ENCODE measurements at regions not wholly inside any gene's neighbourhood (a gene's known extent, or its start where the extent isn't known, plus 50 kb on each side); places are given as distances from the start of the nearest gene placed in this dataset.
"Not testable (repeated sequence)": the region's sequence is repeated elsewhere in the genome, so short reads cannot be mapped to it uniquely, and the experiment has no call there.

DNA sequence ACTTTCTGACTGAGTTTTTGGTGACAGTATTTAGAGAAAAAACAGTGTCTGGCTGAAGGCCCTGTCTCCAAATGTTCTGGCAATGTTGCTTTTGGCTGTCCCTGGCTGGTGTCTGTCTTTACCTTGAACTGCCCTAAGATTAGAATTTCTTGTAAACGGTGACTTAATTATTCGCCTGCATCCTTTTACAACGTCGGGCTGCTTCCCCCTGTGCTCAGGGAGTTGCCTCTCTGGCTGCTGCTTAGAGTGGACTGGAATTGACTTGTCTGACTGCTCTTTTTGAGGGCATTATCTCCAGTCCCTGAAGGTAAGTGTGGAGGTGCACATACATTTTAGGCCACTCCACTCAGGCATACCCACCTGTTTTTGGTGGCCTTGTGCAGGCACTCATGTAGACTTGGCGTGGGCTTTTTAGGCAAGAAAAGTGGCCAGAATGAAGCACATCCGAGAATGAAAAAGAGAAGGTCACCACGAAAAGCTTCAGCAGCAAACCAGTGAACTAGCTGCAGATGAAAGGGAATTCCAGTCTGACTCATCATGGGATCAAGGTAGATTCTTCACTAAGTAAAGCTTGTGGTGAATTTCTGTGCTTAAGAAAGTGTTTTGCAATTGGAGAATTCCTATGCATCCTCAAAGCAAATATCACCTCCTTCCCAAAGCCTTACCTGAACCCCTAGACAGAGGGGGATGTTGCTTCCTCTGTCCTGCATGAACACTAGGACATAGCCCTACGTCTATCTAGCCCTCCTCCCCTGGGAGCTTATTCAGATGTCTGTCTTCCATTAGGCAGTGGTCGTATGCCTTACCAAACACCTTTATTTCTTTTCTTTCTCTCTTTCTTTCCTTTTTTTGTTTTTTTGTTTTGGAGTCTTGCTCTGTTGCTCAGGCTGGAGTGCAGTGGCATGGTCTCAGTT lies 230.3 kb upstream of the TRIB2 start:
- no peak for FAIRE-seq

DNA sequence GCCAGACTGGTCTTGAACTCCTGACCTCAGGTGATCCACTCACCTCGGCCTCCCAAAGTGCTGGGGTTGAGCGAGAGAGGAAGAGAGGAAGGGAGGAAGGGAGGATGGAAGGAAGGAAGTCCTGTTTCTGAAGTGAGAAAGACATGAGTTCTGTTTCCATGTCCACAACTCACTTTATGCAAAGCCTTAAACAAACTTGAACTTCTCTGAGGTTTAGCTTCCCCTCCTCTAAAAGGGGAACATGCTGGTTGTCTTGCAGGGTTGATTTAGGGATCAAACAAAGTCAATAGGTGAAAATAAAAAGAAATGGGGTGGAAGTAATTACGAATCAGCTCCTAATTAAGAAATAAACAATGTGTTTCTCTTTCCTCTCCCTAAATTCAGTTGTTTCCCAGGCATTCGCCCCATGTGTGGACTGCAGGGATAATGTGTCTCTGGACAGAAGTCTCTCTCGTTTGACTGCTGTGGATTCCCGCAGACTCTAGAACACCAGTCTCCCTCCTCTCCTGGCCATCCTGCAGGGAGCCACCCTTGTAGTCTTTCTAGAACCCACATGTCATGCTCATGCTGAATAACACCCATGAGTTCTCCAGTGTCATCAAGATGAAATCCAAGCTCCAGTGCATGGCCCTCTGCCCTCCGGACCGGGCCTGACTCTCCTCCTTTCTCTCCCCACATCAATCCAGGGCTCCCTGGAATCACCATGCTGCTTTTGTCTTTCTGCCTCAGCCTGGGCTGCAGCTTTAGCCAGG lies 229.3 kb upstream of the TRIB2 start:
- no peak for FAIRE-seq

DNA sequence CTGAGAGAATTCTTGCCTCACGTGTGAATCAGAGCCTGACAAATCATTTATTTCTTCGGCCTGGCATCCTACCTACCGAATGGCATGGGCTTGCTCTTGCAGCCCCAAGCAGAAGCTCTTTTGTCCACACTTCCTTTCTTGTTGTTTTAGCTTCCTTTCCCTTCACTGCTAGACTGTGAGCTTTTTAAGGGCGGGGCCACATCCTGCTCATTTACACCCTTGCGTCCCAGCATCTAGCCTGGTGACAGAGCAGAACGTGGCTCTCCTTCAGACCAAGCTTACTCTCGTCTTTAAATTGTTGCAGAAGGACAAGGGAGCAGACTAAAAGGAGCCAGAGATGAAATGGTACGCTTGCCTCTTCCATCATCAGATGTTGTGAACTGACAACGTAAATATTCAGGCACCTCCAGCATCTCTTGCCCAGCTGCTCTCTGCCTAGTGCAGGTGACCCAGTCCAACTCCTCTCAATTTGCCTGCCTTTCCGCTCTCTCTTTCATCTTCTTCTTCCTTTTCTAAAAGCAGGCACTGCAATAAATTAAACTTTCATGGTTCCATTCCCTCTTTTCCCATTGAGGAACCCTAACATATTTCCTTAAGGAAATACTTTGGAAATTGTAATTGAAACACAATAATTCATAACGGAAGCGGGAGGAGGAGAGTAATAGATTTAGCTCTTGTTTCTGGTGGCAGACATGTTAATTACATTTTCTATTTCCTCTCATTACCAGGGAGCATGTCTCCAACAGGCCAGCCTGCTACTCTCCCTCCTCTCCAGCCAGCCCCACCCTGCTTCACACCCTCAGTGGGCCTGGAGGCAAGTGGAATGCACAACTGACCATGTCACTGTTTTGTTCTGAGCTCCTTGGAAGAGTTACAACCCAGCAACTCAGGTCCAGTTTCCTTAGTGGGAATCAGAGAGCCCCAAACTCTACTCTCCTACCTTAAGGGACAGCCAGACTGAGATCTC lies 228.1 kb upstream of the TRIB2 start:
- no peak for FAIRE-seq

DNA sequence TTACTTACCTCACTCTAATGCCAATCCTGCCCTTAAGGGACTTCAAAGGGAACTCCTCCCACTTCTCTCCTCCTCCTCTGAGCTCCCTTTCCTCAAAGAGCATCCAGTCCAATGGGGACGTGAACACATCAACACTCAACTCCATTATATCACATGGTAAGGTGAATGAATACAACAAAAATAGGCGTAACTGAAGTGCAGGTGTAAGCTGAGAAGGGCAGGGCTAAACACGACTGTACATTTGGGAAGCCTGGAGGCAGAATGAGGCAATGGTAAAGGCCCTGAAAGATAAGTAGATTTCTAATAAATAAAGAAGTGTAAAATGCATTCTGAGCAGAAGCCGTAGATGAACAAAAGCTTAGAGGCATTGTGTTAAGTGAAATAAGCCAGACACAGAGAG lies 226.1 kb upstream of the TRIB2 start:
- FAIRE-seq = no peak

DNA sequence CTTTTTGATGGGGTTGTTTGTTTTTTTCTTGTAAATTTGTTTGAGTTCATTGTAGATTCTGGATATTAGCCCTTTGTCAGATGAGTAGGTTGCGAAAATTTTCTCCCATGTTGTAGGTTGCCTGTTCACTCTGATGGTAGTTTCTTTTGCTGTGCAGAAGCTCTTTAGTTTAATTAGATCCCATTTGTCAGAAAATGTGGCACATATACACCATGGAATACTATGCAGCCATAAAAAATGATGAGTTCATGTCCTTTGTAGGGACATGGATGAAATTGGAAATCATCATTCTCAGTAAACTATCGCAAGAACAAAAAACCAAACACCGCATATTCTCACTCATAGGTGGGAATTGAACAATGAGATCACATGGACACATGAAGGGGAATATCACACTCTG lies 224.4 kb upstream of the TRIB2 start:
- FAIRE-seq = not testable (repeated sequence)

DNA sequence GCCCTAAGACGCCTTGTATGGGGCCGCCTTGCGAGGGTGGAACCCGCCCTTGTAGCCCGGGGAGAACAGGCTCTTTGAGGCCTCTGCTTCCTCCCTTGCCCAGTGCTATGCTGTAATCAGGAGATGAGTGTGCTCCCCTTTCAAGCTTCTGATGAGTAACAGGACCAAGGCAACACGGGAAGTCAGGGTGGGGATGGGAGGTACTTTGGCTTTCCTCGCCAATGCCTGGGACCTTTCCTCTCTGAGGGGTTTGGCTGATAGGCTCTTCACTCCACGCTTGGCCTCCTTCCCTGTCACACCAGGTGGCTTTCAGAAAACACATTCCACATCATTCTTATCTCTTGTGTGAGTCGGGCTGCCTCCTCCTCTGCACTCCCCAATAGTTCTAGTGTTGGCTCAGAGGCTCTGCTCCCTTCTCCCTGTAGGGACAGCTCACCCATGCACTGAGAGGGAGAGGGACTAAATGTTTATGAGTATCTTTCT lies 223.7 kb upstream of the TRIB2 start:
- no peak for FAIRE-seq

DNA sequence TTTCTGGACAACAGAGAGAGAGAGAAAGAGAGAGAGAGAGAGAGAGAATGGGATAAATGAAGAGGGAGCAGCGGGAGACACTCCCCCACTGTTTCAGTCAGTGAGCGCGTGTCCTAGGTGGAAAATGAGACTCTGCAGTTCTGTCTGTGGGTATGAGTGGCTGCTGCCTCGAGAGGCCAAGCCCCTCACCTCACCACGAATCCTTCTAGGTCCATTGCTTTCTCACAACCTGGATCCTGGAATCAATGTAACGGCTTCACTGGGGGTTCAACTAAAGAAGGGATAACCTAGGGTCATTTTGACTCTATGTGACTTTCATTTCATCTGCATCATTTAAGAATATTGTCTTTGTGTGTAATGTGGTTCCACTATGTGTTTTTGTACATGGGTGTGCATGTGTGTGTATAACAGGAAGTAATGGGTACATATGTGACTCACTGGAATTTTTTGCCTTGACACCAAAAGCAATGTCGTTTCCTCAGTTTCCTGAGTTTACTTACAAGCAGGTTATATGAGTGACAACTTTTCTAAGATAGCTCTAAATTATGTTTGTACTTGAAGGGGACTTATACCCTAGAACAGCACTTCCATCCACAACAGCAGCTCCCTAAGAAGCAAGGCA lies 221.4 kb upstream of the TRIB2 start:
- no peak for FAIRE-seq

DNA sequence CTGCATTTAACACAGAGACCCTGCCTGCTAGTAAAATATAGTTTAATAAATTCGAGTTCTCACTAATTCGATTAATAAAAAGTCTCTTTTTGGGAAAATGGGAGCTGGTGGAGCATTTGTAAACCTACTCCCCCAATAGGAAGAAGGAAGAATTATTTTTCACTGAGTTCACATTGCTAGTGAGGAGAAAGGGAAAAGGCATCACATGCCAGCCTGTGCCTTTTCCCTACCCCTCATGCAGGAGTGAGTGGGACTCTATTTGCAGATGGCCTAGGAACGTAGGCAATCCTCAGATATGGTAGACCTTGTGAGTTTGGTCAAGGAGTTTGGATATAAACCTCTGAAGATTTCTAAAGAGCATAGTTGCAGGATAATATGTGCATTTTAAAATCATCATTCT lies 218.4 kb upstream of the TRIB2 start:
- FAIRE-seq = no peak

DNA sequence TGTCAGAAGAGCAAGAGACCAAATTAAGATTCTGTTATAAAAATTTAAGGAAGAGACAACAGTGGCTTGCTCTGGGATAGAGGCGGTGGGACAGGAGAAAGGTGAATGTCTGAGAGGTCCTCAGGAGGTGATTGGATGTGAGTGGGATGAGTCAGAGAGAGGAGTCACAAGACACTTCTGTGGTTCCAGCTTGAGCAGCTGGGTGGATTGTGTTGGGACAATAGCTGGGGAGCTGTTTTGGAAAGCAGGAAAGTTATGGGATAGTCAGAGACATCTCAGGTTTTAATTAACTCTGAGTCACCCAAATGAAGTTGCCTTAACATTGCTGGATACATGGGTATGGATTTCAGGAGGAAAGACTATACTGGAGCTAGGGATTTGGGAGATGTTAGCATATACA lies 218.0 kb upstream of the TRIB2 start:
- no peak for FAIRE-seq

DNA sequence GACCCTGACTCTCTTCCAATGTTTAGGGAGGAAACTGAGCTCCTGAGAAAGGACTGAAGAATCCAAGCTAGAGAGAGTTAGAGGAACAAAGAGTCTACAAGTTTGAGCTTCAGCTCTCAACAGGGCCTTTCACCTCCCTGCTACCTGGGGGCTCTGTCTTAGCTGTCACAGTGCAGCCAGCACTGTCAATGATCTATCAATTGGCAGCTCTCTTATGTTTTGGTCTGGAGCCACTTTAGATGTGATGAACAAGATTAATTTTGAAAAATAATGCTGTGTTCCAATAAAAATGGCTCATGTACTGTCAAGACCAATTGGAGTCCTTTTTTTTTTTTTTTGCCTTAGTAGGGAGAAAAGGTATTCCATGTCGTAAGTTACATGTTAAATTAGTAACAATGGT lies 215.8 kb upstream of the TRIB2 start:
- no peak for FAIRE-seq

DNA sequence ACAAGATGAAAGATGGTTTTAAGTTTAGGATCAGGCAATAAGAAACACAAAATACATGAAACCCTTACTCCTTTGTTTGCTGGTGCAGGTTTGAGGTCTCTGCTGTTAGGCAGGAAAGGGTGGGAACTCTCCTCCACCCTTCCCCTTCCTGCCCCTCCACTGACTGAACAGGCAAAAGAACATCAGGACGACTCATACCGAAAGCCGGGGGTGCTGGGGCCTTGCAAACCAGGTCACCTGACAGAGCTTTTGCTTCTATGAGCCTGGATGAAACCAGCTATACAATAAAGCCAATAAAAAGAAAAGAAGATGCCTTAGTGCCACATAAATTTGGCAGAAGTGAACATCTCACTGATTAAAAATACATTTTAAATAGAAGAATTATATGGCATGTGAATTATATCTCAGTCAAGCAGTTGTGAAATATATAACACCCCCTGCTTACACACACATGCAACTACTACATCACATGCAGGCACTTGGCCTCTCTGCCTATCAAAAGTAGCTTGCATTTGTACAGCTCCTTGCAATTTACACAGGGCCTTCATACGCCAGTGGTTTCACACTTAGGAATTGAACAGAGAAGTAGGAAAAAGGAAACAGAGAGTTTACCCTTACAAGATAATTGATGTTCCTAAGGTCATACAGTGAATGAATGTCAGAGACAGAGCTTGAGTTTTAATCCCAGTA lies 215.1 kb upstream of the TRIB2 start:
- no peak for FAIRE-seq

DNA sequence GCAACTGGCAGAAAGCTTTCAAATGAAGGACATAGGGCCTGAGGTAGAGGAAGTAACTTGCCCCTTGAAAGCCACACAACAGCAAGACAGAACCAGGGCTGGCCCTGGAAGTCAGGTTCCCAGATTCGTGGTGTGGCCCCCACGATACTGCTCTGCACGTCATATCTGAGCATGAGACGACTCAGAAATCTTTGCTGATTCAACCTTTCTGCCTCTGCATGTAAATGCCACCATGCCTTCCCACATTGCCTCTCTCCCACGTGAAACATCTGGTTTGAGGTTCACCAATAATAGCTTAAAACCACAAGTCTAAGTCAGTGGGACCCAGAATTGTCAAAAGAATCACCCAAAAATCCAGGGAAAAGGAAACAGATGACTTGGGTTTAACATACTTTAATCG lies 214.0 kb upstream of the TRIB2 start:
- no peak for FAIRE-seq

DNA sequence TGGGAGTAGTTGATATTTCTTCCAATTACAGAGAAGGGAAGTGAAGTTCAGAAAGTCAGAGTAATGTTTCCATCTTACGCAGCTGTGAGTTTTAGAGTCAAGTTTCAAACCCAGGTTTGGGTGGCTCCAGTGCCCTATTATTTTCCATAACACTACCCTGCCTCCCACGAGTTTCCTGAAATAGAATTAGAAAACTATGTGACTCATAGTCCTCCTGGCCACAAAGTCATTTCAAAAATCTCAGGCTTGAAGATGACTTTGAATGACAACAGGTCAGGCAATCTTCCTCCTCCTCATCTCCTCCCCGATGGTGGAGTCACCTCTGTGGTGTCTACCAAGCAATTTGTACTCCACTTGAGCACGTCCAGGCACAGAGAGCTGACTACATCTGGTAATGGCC lies 212.3 kb upstream of the TRIB2 start:
- no peak for FAIRE-seq

DNA sequence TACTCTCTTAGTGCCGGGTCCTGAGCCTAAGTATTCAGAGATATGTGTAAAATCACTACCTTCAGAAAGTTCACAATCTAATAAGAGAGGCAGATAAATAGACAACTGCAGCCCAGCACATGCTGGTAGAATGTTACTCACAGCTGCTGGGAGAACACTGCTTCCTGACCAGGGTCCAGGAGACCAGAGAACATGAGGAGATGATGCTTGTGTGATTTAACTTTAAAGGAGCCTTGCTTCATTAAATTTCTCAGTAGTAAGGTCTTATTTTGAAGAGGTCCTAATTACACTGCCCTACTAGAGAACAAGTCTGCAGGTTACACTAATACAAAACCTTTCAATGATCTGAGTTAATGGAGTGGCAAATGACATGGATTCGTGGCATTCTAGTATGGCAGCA lies 209.9 kb upstream of the TRIB2 start:
- FAIRE-seq = no peak

DNA sequence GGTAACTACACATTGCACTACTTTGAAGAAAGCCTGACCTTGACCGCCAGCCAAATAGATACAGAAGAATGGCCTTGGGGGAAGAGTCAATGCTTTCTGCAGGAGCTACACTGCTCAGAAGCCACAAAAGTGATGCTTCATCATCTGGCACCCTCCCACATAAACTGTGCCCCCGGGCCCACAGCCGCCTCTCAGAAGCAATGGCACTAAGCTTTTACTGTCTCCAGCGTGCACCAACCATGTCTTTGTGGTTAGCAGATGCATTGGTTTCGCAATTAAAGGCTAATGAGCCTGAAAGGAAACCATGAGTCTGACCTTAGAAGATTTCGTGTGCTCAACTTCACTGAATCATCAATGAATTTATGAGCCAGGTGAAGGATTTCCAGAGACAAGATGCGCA lies 209.4 kb upstream of the TRIB2 start:
- no peak for FAIRE-seq

DNA sequence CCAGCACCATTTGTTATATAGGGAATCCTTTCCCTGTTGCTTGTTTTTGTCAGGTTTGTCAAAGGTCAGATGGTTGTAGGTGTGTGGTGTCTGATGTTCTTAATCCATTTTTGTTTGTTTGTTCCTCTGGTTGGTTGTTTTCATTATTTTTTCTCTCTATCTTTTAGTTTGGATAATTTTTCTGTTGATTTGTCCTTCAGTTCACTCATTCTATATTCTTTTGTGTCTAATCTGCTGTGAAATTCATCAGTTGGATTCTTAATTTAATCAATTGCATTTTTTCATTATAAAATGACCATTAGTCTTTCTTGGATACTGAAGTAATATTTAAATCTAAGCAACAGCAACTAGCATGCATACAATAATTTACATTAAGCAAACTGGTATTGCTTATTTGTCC lies 206.7 kb upstream of the TRIB2 start:
- FAIRE-seq = no peak

DNA sequence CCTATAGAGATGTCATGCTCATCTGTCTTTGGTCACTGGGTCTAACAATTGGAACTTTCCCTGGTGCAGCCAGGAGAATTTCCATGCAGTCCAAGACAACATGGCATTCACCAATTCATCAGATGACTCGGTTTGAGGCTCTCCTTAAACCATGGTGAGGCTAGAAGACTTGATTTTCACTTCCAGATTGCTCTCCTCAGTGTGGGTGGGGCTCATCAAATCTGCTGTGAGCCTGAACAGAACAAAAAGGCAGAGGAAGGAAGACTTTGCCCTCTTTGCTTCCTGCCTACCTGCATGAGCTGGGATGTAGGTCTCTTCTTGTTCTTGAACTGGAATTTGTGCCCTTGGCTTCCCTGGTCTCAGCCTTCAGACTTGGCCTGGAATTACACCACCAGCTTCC lies 203.4 kb upstream of the TRIB2 start:
- FAIRE-seq = no peak

DNA sequence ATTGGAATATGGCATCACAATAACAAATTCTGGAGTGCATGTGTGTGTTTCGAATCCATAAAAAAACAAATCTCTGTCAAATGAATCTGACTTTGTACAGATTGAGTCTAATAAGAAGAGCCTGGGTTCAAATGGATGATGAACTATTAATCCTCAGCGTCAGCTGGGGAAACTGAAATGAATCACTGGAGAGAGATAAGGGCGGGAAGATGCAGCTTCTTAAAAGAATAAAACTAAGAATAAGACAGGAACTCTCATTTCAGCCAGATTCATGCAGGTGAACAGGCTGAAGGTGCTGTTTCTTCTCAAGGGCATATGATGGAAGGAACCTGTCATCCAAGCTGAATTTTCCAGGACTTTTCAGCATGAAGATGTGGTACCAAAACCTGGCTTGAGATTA lies 202.6 kb upstream of the TRIB2 start:
- no peak for FAIRE-seq

DNA sequence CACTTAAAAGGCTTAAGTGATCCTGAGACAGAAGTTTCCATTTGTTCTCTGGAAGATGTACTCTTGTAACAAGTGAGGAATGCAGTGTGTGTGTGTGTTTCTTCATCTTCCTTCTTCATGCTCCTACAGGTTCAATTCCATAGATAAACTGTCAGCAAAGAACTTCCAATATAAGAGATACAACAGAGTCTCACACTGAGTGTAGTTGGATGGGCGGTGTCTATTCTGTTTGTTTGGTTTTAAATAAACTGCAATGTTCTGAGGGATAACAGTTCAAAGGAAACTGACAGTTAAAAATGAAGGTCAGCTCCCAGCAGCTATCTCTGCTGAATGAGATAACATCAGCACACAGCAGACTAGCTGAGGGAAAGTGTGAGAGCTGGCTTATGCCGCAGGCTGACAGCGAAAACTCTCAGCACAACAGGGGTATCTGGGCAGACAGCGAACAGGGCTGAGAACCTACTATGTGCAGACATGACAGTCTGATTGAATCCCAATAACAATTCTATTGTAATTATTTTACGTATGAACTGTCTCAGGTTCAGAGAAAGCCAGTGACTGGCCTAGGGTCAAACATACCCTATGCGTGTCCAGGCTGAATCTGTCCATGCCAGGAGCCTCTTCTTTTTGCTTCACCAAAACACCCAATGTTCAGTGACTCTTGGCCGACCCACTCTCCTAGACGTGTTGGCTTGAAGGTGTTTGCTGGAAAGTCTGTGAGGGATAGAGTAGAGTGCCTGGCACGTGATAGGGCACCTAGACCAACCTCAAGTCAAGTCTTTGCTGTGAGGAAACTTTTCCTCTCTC lies 201.9 kb upstream of the TRIB2 start:
- FAIRE-seq = no peak

DNA sequence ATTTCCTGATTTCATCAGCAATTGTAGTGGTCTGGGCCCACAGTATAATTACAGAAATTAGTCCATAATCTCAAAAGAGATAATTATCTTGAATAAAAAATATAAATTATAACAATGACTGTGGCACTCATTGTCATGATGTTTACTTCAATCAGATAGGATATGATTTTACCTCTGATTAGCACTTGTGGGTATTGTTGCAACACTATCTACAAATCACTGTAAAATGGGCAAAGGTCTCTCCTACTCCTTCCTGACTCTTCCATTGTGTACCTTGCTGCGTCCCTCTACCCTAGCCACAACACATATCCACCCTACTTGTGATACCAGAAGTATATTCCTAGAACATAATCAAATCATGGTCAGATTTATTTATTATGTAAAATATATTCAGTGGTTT lies 200.9 kb upstream of the TRIB2 start:
- FAIRE-seq = no peak
